H1 (cell line): ENCODE measurements at regions not wholly inside any gene's neighbourhood (a gene's known extent, or its start where the extent isn't known, plus 50 kb on each side); places are given as distances from the start of the nearest gene placed in this dataset.

Source experiments
- ASH2L ChIP-seq: fragments of 200-600, 300-600 bp; sonication (generic); IDR thresholded peaks from one replicate; pipeline ENCODE4 v1.7.1; 2017; ENCODE audit warnings: low read length
- CHD2 ChIP-seq: IDR thresholded peaks from 2 replicates; pipeline ENCODE4 v1.6.1; 2012; ENCODE audit warnings: low read length, improper control_type of control experiment
- EZH2 ChIP-seq: fragments of 200-600 bp; sonication (generic); IDR thresholded peaks from 2 replicates; pipeline ENCODE4 v1.7.1; 2012; ENCODE audit warnings: low read depth, mild to moderate bottlenecking, moderate library complexity, low read length, inconsistent platforms; ENCODE audit not compliant: severe bottlenecking
- HDAC2 ChIP-seq, 2 experiments: fragments of 300-600 bp in 1 of 2; sonication (generic) in 1 of 2; IDR thresholded peaks; 2 replicates each; pipeline ENCODE4 v1.6.1; 2011 to 2012; ENCODE audit warnings: low read depth in 2 of 2, low read length in 2 of 2, mild to moderate bottlenecking in 2 of 2, moderate library complexity in 2 of 2, borderline replicate concordance in 1 of 2, inconsistent platforms in 1 of 2
- MAX ChIP-seq: IDR thresholded peaks from 2 replicates; pipeline ENCODE4 v1.6.1; 2012; ENCODE audit warnings: inconsistent platforms
- POU5F1 ChIP-seq: IDR thresholded peaks from 2 replicates; pipeline ENCODE4 v1.6.1; 2011; ENCODE audit warnings: low read depth, mild to moderate bottlenecking, low read length, moderate library complexity
- RFX5 ChIP-seq: IDR thresholded peaks from 2 replicates; pipeline ENCODE4 v1.6.1; 2011; ENCODE audit warnings: low read depth, low read length, improper control_type of control experiment, borderline replicate concordance

- no peak for TF ChIP-seq HDAC2 (IDR thresholded peaks at IDR 0.05; ENCODE audit: borderline replicate concordance in 1 of 2, low read depth in 2 of 2, low read length in 2 of 2)
- no peak for TF ChIP-seq CHD2
- TF ChIP-seq MAX, result no peak
- TF ChIP-seq RFX5, result no peak
- TF ChIP-seq POU5F1, result no peak
- TF ChIP-seq ASH2L, result no peak
- no peak for TF ChIP-seq EZH2
- TF ChIP-seq, all 59 proteins: peak for 0
Observed at GRCh38 chr17:79330229-79330628, 255.6 kb downstream of the ENGASE start (continued).
